ENCODE measurements at regions not wholly inside any gene's neighbourhood (a gene's known extent, or its start where the extent isn't known, plus 50 kb on each side); places are given as distances from the start of the nearest gene placed in this dataset.

GRCh38 chr2:106020821-106021661 lies 173.1 kb downstream of the UXS1 start:
- no peak for TF ChIP-seq CTCF (IDR thresholded peaks at IDR 0.05; ENCODE audit: low read depth, low read length)
- no peak overlapping the region for H3K4me3 ChIP-seq (ENCODE audit: low read depth, low read length)
- DNase-seq (ENCODE audit: low read depth, low spot score) = peak; percentile 27
- in situ Hi-C loops (cut with HindIII; ENCODE audit: low sequenced_read_pairs) = no loop called here

GRCh38 chr2:106020032-106020431 lies 174.1 kb downstream of the UXS1 start:
- H3K4me3 ChIP-seq (ENCODE audit: low read depth, low read length) = no peak overlapping the region
- peak; percentile 8 for DNase-seq (ENCODE audit: low read depth, low spot score)
- in situ Hi-C loops (cut with HindIII; ENCODE audit: low sequenced_read_pairs) = no loop called here
- no peak for TF ChIP-seq CTCF (IDR thresholded peaks at IDR 0.05; ENCODE audit: low read depth, low read length)

GRCh38 chr2:106018141-106018540 lies 176.0 kb downstream of the UXS1 start:
- no peak overlapping the region for H3K4me3 ChIP-seq (ENCODE audit: low read depth, low read length)
- DNase-seq (ENCODE audit: low read depth, low spot score) = no peak
- TF ChIP-seq CTCF (IDR thresholded peaks at IDR 0.05; ENCODE audit: low read depth, low read length) = no peak
- in situ Hi-C loops (cut with HindIII; ENCODE audit: low sequenced_read_pairs) = no loop called here

GRCh38 chr2:106012591-106013347 lies 181.3 kb downstream of the UXS1 start:
- no peak for TF ChIP-seq CTCF (IDR thresholded peaks at IDR 0.05; ENCODE audit: low read depth, low read length)
- in situ Hi-C loops (cut with HindIII; ENCODE audit: low sequenced_read_pairs) = no loop called here
- no peak overlapping the region for H3K4me3 ChIP-seq (ENCODE audit: low read depth, low read length)
- DNase-seq (ENCODE audit: low read depth, low spot score) = no peak

GRCh38 chr2:106012001-106012590 lies 182.0 kb downstream of the UXS1 start:
- in situ Hi-C loops (cut with HindIII; ENCODE audit: low sequenced_read_pairs) = no loop called here
- no peak overlapping the region for H3K4me3 ChIP-seq (ENCODE audit: low read depth, low read length)
- TF ChIP-seq CTCF (IDR thresholded peaks at IDR 0.05; ENCODE audit: low read depth, low read length) = no peak
- DNase-seq (ENCODE audit: low read depth, low spot score) = no peak

- H3K4me3 ChIP-seq (ENCODE audit: low read depth, low read length) = no peak overlapping the region
- TF ChIP-seq CTCF (IDR thresholded peaks at IDR 0.05; ENCODE audit: low read depth, low read length) = no peak
- in situ Hi-C loops (cut with HindIII; ENCODE audit: low sequenced_read_pairs) = no loop called here
- no peak for DNase-seq (ENCODE audit: low read depth, low spot score)
Measured at GRCh38 chr2:106011380-106011779, 182.7 kb downstream of the UXS1 start.

All from astrocyte of the spinal cord (primary cell).